ENCODE measurements at regions not wholly inside any gene's neighbourhood (a gene's known extent, or its start where the extent isn't known, plus 50 kb on each side); places are given as distances from the start of the nearest gene placed in this dataset.
A peak's percentile ranks its signal among the peaks of the same experiment; 100 is the strongest.

DNA sequence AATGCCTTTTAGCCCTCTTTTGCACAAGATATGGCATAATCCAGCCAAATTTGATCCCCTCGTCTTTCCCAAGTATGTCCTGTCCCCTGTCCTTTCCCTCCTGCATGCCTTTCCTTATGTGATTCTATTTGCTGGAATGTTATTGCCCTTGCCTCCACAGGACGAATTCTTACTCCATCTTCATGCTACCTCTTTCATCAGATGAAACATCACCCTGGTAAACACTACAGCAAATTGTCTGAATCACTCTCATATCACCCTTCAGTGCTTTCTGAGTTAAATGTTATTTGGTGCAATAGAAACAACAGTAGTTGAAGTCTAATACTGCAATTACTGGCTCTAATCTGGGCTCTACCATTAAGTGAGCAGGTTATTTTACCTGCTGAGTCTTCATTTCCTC is 52.2 kb upstream of the FAT1 start:
- no peaks in the 10 kb centered on the region for H3K27me3 ChIP-seq (ENCODE audit: insufficient read depth, low read length)
- no peak overlapping the region for H3K4me2 ChIP-seq (ENCODE audit: insufficient read depth, low read length)
- H3K9me3 ChIP-seq (ENCODE audit: low read depth, low read length), result no peaks in the 10 kb centered on the region
- no peaks in the 10 kb centered on the region for H3K36me3 ChIP-seq (ENCODE audit: insufficient read depth, low read length)
- TF ChIP-seq, protein P1, sequence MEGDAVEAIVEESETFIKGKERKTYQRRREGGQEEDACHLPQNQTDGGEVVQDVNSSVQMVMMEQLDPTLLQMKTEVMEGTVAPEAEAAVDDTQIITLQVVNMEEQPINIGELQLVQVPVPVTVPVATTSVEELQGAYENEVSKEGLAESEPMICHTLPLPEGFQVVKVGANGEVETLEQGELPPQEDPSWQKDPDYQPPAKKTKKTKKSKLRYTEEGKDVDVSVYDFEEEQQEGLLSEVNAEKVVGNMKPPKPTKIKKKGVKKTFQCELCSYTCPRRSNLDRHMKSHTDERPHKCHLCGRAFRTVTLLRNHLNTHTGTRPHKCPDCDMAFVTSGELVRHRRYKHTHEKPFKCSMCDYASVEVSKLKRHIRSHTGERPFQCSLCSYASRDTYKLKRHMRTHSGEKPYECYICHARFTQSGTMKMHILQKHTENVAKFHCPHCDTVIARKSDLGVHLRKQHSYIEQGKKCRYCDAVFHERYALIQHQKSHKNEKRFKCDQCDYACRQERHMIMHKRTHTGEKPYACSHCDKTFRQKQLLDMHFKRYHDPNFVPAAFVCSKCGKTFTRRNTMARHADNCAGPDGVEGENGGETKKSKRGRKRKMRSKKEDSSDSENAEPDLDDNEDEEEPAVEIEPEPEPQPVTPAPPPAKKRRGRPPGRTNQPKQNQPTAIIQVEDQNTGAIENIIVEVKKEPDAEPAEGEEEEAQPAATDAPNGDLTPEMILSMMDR (IDR thresholded peaks at IDR 0.05; ENCODE audit: extremely low read depth, low read depth, low read length), result no peak
- no peak overlapping the region for H2AFZ ChIP-seq (ENCODE audit: low read length)
- no peak for DNase-seq (ENCODE audit: insufficient read length, low spot score, missing footprints)
- no peaks in the 10 kb centered on the region for H4K20me1 ChIP-seq (ENCODE audit: insufficient read depth, low read length)
- H3K4me3 ChIP-seq (ENCODE audit: insufficient read depth, low read length), result no peak overlapping the region
- H3K79me2 ChIP-seq (ENCODE audit: insufficient read depth, low read length), result no peaks in the 10 kb centered on the region
- H3K4me1 ChIP-seq (ENCODE audit: insufficient read depth, low read length), result peaks cover 8% of the 10 kb centered on the region
- no peak overlapping the region for H3K27ac ChIP-seq (ENCODE audit: low read depth, low read length)

GRCh38 chr4:186778134-186778533 is 54.5 kb upstream of the FAT1 start:
- Histone ChIP-seq H2AFZ (ENCODE audit: low read length) (no peak overlapping the region), H3K79me2 (ENCODE audit: insufficient read depth, low read length) (no peaks in the 10 kb centered on the region), H3K4me3 (ENCODE audit: insufficient read depth, low read length) (no peak overlapping the region), H3K4me1 (ENCODE audit: insufficient read depth, low read length) (peaks cover 5% of the 10 kb centered on the region), H3K27ac (ENCODE audit: low read depth, low read length) (no peak overlapping the region), H3K9me3 (ENCODE audit: low read depth, low read length) (no peaks in the 10 kb centered on the region), H3K4me2 (ENCODE audit: insufficient read depth, low read length) (no peak overlapping the region), H3K27me3 (ENCODE audit: insufficient read depth, low read length) (no peaks in the 10 kb centered on the region), H3K36me3 (ENCODE audit: insufficient read depth, low read length) (no peaks in the 10 kb centered on the region), H4K20me1 (ENCODE audit: insufficient read depth, low read length) (no peaks in the 10 kb centered on the region)
- no peak for DNase-seq (ENCODE audit: insufficient read length, low spot score, missing footprints)
- TF ChIP-seq, protein P1 (IDR thresholded peaks at IDR 0.05; ENCODE audit: extremely low read depth, low read depth, low read length), result no peak

- DNase-seq (ENCODE audit: insufficient read length, low spot score, missing footprints), result no peak
- H3K4me3 ChIP-seq (ENCODE audit: insufficient read depth, low read length), result no peak overlapping the region
- TF ChIP-seq, protein P1 (IDR thresholded peaks at IDR 0.05; ENCODE audit: extremely low read depth, low read depth, low read length), result no peak
- H3K36me3 ChIP-seq (ENCODE audit: insufficient read depth, low read length), result no peaks in the 10 kb centered on the region
- no peaks in the 10 kb centered on the region for H3K79me2 ChIP-seq (ENCODE audit: insufficient read depth, low read length)
- H3K9me3 ChIP-seq (ENCODE audit: low read depth, low read length), result no peaks in the 10 kb centered on the region
- no peak overlapping the region for H3K4me2 ChIP-seq (ENCODE audit: insufficient read depth, low read length)
- H2AFZ ChIP-seq (ENCODE audit: low read length), result no peak overlapping the region
- H4K20me1 ChIP-seq (ENCODE audit: insufficient read depth, low read length), result no peaks in the 10 kb centered on the region
- no peak overlapping the region for H3K27ac ChIP-seq (ENCODE audit: low read depth, low read length)
- no peaks in the 10 kb centered on the region for H3K27me3 ChIP-seq (ENCODE audit: insufficient read depth, low read length)
- peaks cover 5% of the 10 kb centered on the region for H3K4me1 ChIP-seq (ENCODE audit: insufficient read depth, low read length)
Observed at GRCh38 chr4:186780291-186781031, 56.8 kb upstream of the FAT1 start.

GRCh38 chr4:186781032-186781917 is 57.6 kb upstream of the FAT1 start:
- H3K36me3 ChIP-seq (ENCODE audit: insufficient read depth, low read length), result no peaks in the 10 kb centered on the region
- peak overlapping the region; percentile 28 for H2AFZ ChIP-seq (ENCODE audit: low read length)
- H3K27me3 ChIP-seq (ENCODE audit: insufficient read depth, low read length), result no peaks in the 10 kb centered on the region
- no peak overlapping the region for H3K4me3 ChIP-seq (ENCODE audit: insufficient read depth, low read length)
- peak overlapping the region; percentile 12 for H3K27ac ChIP-seq (ENCODE audit: low read depth, low read length)
- no peaks in the 10 kb centered on the region for H4K20me1 ChIP-seq (ENCODE audit: insufficient read depth, low read length)
- H3K79me2 ChIP-seq (ENCODE audit: insufficient read depth, low read length), result no peaks in the 10 kb centered on the region
- H3K9me3 ChIP-seq (ENCODE audit: low read depth, low read length), result no peaks in the 10 kb centered on the region
- H3K4me1 ChIP-seq (ENCODE audit: insufficient read depth, low read length), result peaks cover 5% of the 10 kb centered on the region
- H3K4me2 ChIP-seq (ENCODE audit: insufficient read depth, low read length), result peak overlapping the region; percentile 23
- TF ChIP-seq, protein P1 (IDR thresholded peaks at IDR 0.05; ENCODE audit: extremely low read depth, low read depth, low read length), result no peak
- DNase-seq (ENCODE audit: insufficient read length, low spot score, missing footprints), result no peak
